GM21526 (cell line): ENCODE measurements at regions not wholly inside any gene's neighbourhood (a gene's known extent, or its start where the extent isn't known, plus 50 kb on each side); places are given as distances from the start of the nearest gene placed in this dataset.
A peak's percentile ranks its signal among the peaks of the same experiment; 100 is the strongest.

Source experiments
- ATAC-seq: cut with Tn5 transposase; IDR thresholded peaks from one replicate; pipeline ENCODE4 v1.9.1; 2021; ENCODE audit warnings: moderate library complexity; ENCODE audit not compliant: unreplicated experiment, low FRiP score

DNA sequence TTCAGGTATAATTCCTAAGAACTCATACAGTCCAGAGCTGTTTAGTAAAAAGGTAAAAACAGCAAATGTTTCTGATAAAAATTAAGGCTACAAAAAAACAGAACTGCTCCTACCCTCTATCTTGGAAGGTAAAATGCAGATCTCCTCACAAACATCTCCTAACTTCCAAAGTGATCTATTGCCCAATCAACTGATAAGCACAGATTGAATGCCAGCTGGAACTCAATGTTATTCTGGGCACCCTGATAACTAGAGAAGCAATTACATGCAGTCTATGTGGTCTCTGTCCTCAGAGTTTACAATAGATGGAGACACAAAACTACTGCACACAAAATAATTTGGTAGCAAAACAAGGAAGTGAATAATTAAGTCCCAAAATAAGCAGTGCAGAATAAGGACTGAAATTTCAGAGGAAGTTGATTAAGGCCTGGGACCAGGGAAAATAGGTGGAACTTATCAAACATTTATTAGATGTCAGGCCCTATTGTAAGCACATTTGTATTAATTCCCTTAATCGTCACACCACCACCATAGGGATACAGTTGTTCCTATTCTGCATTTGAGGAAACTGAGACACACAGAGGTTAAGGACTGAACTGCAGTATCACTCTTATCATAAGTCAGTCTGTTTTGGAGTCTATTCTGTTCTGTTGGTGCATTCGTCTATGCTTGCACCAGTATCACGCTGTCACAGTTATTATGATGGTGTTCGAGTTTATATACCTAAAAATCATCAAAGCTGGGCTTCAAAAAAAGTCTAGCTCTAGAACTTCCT lies 102.2 kb upstream of the TARS1 start:
- no peak for ATAC-seq

DNA sequence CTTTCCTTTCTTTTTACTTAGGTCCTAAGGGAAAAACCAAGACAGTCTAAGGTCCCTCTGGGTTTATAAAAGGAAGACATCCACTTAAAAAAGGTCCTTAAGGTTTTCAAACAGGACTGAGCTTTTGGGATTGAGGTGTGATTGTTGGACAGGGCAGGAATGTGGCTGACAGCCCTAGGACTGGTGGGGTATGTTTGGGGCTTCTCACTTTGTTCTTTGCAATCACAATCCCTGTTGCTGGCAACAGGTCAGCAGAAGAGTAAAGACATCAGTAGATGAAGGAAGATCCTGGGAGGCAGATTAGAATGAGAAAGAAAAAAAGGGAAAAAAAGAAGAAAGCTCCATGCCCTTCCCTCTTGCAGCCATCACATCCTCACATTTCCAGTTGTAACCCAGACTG lies 101.4 kb upstream of the TARS1 start:
- ATAC-seq: no peak

DNA sequence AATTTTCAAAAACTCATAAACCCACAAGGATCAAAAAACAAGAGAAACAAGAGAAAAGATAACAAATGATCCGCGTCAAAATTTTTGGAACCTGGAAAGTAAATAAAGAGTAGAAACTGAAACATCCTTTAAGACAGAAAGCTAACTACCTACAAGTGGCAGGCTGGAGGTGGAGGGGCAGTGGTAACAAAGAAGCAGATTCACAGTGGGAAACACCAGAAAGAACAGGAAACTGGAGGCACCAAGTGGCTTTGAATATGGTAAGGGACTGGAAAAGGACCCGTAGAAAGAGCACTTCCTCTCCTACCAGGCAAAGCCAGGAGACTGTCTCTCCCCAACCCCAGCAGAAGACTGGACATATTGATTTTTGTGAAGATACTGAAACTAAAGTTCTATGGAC lies 100.6 kb upstream of the TARS1 start:
- ATAC-seq: no peak

DNA sequence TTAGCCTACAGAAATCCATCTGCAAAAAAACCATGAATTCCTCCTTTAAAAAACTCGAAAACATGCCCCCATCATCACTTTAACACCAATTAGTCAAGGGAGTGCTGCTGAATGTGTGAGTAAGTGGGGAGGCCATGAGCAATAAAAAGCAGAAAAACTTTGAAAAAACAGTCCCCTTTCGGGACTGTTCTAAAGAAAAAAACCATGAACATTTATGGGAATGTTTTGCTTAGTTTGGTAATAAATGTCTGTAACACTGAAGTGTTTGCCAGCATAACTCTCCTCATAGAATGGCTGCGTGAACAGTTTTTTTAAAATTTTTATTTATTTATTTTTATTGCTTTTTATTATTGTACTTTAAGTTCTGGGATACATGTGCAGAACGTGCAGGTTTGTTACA lies 99.4 kb upstream of the TARS1 start:
- ATAC-seq: no peak

DNA sequence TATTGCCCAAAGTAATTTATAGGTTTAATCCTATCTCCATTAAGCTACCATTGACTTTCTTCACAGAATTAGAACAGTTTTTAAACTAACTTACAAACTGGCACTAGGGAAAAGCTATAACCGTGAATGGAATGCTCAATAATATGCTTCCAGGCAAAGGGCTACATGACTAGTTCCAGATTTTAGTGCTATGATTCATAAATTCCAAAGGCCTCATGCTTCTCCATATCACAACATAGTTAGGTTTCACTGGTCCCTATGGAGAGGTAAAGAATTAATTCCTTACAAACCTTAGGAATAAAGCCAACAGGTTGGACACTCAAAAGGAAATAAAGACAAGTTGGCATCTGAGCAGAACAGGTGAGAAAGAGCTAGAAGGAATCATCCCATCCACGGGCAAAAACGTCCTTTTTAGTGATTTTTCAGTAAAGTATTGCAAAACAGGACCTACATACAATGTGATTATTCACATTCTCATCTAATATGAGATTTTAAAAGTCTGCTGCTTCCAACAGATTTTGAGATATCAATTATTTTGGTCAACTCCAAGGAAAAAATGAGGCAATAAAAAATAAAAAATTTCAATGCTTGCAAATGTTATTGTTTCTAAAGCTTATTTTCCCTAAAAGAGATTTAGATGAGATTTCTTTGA lies 97.0 kb upstream of the TARS1 start:
- ATAC-seq: no peak

DNA sequence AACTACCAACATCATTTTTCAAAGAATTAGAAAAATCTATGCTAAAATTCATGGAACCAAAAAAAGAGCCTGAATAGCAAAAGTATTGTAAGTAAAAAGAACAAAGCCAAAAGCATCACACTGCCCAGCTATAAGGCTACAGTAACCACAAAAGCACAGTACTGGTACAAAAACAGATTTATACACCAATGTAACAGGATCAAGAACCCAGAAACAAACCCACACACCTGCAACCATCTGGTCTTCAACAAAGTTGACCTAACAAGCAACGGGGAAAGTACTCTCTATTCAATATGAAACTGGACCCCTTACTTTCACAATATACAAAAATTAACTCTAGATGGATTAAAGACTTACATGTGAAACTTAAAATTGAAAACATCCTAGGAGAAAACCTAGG lies 94.2 kb upstream of the TARS1 start:
- ATAC-seq: peak; percentile 52

DNA sequence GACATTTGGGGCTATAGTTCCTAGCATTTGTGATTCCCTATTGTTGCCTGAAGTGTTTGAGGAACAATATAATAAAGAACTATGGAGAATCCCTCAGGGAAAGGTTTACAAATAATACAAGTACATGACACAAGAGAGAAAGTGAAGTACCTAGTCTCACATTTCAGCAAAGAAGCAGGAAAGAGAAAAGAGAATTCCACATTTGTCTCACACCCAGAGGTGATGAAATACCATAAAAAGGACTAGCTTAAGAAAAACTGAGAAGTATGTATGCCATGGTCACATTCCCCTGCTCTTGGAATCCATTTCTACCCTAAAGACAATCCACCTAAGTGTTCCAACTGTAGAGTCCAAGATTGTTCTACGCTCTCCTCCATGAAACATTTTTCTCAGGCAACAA lies 79.0 kb upstream of the TARS1 start:
- no peak for ATAC-seq

DNA sequence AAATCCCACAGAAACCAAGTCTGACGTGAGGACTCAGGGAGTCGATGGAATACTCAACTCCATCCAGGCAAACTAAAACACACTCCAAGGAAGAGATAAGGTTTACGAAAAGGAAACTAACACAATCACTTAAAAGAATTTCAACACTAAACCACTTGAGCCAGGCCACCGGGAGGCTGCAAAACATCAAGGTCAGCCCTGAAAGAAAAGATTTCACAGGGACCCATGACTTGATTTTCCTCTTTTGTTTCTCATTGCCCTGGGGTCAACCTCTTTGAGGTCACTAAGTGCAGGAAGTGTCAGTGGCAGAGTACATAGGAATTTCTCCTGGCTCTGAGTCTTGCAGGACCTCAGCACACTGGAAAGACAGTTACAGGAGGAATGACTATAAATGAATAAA lies 77.8 kb upstream of the TARS1 start:
- ATAC-seq: no peak

DNA sequence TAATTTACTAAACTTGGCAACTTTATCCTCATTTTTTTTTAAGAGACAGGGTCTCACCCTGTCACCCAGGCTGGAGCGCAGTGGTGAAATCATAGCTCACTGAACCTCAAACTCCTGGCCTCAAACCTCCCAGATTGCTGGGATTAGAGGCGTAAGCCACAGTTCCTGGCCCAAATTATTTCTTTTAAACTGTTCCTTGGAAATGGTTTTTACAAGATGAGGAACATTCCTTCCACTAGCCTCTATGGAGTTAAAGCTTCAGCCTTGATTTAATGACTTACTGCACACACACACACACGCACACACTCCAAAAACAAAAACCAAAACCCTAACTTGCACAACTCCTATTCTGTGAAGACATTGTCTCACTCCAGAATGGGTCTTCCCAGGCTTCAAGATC lies 77.2 kb upstream of the TARS1 start:
- no peak for ATAC-seq

DNA sequence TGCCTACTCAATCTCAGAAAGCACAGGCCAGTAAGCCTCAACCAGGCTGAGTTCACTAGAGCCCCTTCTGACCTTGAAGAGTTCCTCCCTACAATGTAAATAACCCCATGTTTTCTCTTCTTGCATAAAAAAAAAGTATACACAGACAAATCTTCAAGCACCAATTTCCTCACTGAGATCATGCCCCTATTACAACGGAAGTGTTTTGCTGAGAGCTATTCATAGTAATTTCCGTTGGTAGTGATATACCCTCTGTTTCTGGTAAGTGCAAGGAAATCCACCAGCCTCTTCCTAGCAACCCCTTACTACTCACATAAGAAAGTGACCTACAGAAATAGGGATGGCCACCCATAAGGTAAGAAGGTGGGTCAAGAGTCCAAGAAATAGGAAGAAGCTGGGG lies 76.4 kb upstream of the TARS1 start:
- no peak for ATAC-seq

DNA sequence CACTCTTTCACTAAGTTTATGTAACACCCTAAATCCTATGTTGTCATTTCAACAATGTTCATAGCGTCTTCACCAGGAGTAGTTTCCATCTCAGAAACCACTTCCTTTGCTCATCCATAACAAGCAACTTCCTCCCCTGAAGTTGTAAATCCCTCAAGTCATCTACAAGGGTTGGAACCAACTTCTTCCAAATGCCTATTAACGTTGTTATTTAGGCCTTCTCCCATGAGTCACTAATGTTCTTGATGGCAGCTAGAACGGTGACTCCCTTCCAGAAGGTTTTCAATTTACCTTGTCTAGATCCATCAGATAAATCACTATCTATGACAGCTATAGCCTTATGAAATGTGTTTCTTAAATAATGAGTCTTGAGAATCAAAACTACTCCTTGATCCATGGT lies 73.3 kb upstream of the TARS1 start:
- no peak for ATAC-seq

DNA sequence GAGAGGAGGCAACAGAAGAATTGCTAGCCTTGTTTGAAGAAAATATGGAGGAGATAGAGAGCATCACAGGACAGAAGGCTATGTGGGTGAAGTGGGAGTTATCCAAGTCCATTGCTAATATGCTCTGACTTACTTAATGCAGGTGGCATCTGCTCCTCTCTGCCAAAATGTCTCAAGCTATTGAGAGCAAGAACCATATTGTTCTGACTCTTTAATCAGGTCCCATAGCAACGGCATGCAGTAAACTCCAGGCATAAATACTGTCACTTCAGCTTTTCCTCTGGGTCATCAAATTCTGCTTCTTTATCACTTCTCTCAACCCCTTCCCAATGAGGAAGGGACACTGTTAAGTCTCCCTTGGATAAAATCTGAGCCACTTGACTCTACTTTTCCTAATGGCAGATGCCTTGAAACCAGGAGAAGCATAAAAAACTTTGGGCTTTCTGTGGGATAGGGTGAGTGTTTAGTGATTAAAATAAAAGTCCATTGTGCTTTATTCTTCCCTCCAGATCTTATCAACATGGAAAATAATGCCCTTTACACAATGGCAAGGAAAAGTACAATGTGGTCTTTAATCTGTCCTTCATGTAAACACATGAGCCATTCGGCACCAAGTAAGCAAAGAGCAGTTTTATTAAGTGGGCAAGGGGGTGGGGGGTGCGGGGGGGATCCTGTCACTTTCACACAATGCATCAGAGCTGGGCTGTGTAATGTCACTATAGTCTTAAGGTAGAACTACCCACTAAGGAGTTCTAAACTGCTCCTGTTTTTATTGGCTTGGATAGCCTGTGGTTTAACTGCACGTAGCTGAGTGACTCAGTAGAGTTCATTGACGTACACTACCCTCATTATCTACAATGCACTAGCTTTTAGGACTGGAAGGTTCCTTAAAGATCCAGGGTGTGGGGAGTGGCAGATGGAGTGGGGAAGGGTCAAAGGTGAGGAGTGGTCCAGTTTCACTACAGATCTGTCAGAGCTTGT lies 71.0 kb upstream of the TARS1 start:
- no peak for ATAC-seq

DNA sequence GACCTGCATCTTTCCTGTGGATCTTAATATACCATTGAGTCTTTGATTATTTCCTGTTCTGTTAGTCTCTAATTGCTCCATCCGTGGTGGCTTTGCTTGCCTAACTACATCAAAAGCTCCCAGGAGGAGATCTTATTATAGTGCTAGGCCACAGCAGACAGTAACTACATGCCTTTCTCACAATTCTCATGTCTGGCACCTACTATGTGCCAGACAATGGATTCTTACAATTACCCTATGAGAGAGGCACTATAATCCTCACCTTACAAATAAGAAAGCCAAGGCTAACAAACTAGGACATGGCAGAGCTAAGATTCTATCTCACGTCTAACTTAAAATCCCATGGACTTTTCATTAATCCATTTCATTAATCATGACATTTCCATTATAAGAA lies 70.3 kb upstream of the TARS1 start:
- no peak for ATAC-seq

DNA sequence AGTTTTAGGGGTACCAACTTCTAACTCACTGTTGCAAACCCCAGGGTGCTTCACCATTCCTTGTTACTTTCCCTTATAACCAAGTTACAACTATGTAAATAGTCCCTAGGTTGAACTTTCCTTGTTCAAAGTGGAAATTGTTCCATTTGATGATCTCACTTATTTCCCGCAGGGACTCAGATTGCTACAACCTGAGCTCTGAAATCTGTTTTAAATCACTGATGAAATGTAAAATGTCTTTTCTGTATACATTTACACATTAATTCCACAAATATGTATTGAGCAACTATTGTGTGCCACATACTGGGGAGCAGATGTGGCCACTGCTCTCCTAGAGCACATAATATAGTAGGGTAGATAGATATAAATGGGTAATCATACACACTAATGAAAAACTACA lies 69.1 kb upstream of the TARS1 start:
- ATAC-seq: no peak

DNA sequence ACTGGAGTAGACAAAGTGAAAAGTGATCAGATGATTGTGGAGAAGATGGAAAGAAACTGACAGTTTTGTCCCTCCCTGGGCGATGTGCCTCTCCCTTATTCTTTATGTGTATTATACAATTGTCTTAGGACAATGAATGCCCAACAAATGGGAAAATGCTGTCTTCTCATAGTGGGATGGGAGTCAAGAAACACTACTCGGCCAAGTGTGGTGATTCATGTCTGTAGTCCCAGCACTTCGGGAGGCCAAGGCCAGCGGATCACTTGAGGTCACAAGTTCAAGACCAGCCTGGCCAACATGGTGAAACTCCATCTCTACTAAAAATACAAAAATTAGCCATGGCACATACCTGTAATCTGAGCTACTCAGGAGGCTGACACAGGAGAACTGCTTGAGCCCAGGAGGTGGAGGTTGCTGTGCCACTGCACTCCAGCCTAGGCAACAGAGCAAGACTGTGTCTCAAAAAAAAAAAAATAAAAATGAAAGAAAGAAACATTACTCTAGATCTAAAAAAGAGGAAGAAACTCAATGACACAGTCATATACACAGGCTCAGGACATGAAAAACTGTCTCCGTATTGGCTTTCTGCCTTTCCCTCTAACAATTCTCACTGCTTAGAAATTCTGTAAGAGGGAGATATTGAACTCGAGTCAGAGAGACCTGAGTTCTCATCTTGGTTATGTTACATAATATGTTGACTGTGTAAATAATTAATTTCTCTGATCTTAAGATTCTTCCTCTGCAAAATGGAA lies 67.9 kb upstream of the TARS1 start:
- ATAC-seq: no peak

DNA sequence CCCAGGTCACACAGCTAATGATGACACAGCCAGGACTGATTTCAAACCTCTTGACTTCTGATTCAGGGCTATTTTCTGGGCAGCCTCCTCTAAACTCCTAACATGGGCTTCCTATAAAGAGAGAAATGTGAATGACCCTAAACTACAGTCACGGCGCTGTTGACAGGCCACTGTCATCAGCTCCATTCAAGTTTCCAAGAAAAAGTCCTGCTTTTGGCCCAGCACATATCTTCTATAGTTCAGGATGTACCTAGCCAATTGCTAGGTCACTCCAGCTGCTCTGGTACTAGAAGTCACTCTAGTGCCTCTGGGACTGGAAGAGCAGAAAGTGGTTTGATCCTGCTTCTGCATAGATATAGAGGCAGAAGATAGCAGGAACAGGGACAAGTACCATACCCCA lies 64.9 kb upstream of the TARS1 start:
- ATAC-seq: no peak

DNA sequence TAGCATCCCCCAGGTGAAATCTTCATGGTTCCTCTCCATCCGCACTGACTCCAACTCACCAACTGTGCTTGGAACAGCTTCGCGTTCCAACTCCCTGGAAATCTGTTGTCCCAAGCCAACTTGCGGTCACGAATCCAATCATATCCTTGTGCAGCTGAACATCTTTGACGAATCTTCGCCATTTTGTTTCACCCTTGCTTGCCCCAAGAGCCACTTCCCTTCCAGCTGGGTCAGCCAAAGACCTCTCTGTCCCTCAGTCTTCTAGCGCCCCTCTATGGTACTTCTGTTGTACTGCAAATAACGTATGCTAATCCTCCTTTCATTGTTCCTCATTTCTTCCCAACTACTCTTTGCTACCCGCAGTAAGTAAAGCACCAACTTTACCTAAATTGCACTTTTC lies 61.0 kb upstream of the TARS1 start:
- ATAC-seq: peak; percentile 56

DNA sequence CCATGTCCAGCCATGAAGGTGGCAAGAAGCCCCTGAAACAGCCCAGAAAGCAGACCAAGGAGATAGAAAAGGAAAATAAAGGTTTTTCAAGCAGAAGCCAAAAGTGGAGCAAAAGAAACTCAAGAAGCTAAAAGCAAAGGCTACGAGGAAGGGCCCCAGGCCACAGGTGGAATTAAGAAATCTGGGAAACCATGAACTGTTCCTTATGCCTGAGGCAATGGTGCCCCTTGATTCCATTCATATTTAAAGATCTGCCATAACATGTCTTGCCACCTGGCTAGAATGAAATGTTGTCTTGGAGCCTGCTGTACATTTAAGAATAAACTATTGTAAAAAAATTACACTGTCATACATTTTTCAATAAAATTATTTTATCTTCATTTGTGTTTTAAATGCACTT lies 59.5 kb upstream of the TARS1 start:
- ATAC-seq: no peak
